ENCODE measurements at regions not wholly inside any gene's neighbourhood (a gene's known extent, or its start where the extent isn't known, plus 50 kb on each side); places are given as distances from the start of the nearest gene placed in this dataset.

DNA sequence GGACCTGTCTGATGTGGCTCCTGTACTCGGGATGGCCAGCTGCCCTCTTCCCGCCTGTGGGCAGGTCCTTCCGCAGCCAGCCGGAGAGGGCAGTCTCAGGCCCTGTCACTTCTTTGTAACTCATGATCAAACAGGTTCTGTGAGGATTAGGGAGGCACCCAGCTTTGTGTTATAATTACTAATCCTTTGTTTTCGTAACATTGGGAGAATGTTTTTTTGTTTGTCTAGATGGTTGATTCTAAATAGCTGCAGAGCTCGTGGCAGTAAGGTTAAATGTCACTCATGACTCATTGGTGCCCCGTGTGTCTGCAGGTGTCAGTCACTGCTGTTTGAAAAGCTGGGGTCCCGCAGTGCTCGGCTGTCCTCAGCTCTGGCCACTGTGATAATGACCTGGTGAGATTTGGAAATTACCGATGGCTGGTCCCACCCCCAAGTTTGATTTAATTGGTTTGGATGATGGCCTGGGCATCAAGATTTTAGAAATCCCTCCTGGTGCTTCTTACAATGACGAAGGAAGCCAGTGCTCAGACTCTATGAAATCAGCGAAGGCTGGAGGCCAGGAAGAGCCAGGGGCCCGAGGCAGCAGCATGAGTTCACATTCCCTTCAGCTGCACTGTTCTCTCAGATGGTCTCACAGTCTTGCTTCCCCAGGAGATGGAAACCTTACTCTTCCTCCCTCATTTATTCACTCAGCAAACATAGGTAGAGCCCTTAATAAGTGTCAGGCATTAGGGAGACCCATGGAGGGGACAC lies 172.8 kb downstream of the VAPA start:
- Histone ChIP-seq H3K27ac (no peak overlapping the region), H3K36me3 (no peaks in the 10 kb centered on the region), H3K4me3 (no peak overlapping the region), H3K9me3 (peaks cover 7 to 8% of the 10 kb centered on the region in 2 donors), H3K4me1 (no peaks in the 10 kb centered on the region), H3K27me3 (no peaks in the 10 kb centered on the region)
- DNase-seq (ENCODE audit: low spot score in 2 of 2): no peak
- TF ChIP-seq, protein P1, sequence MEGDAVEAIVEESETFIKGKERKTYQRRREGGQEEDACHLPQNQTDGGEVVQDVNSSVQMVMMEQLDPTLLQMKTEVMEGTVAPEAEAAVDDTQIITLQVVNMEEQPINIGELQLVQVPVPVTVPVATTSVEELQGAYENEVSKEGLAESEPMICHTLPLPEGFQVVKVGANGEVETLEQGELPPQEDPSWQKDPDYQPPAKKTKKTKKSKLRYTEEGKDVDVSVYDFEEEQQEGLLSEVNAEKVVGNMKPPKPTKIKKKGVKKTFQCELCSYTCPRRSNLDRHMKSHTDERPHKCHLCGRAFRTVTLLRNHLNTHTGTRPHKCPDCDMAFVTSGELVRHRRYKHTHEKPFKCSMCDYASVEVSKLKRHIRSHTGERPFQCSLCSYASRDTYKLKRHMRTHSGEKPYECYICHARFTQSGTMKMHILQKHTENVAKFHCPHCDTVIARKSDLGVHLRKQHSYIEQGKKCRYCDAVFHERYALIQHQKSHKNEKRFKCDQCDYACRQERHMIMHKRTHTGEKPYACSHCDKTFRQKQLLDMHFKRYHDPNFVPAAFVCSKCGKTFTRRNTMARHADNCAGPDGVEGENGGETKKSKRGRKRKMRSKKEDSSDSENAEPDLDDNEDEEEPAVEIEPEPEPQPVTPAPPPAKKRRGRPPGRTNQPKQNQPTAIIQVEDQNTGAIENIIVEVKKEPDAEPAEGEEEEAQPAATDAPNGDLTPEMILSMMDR (IDR thresholded peaks at IDR 0.05): no peak
- intact Hi-C loops (cut with DNase I): no loop called here

DNA sequence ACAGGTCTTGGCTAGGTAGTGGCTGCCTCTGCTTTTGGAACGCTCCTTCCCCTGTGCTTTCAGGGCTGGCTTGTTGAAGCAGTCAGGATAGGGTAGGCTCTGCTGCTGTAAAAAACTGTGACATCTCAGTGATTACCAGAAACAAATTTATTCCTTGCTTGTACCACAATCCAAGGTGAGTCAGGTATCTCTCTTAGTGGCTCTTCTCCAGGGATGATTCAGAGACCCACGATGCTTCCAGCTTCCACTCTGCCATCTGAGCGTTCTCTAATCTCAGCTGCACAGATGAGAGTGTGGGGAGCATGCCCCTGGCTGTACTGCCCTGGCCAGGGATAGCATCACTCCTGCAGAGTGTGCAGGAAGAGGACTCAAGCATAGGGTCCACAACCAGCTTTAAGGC lies 174.9 kb downstream of the VAPA start:
- no peak overlapping the region for H3K27ac ChIP-seq
- no peak overlapping the region for H3K4me3 ChIP-seq
- DNase-seq (ENCODE audit: low spot score in 2 of 2): no peak
- no peaks in the 10 kb centered on the region for H3K4me1 ChIP-seq
- H3K9me3 ChIP-seq: no peaks in the 10 kb centered on the region
- intact Hi-C loops (cut with DNase I): no loop called here
- TF ChIP-seq, protein P1 (IDR thresholded peaks at IDR 0.05): no peak
- H3K36me3 ChIP-seq: no peaks in the 10 kb centered on the region
- no peaks in the 10 kb centered on the region for H3K27me3 ChIP-seq

DNA sequence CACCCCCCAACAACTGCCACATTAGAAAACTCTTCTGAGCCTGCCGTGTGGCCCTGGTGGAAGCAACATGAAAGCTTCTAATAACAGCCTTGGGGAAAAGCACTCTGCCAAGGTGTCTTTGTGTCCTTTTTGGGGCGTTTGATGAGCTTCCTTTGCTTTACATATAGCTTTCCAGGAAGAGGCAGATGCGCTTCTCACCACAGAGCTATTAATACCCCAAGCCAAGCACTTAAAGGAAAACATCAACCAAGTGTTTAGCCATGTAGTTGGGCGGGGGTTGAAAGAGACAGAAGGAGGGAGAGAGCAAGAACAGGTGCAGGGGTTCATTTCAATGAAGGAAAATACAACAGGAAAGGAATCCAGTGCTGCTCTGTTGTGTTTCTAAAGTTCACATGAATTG lies 176.1 kb downstream of the VAPA start:
- Histone ChIP-seq H3K27me3 (no peaks in the 10 kb centered on the region), H3K4me1 (no peaks in the 10 kb centered on the region), H3K36me3 (no peaks in the 10 kb centered on the region), H3K27ac (no peak overlapping the region), H3K4me3 (no peak overlapping the region), H3K9me3 (no peaks in the 10 kb centered on the region)
- intact Hi-C loops (cut with DNase I): no loop called here
- TF ChIP-seq, protein P1 (IDR thresholded peaks at IDR 0.05): no peak
- DNase-seq (ENCODE audit: low spot score in 2 of 2): no peak

DNA sequence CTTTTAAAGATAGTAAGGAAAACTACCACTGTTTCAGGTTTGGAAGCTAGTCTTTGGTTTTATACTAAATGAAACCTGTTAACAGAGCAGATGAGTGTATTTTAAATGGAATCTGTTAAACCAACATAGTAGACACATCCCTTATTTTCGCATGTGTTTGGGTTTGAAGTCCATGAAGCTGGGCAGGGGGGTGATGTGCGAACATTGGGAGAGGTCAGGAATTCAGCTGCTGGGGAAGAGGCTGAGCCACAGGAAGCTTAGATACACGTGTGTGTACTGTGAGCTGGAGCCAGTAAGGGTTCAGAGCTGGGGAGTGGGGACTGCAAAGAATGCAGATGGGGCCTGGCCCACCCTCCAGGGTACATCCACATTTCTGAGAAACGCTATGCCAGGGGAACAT lies 176.9 kb downstream of the VAPA start:
- TF ChIP-seq, protein P1 (IDR thresholded peaks at IDR 0.05): no peak
- Histone ChIP-seq H3K27ac (no peak overlapping the region), H3K36me3 (no peaks in the 10 kb centered on the region), H3K9me3 (no peaks in the 10 kb centered on the region), H3K4me3 (no peak overlapping the region), H3K27me3 (no peaks in the 10 kb centered on the region), H3K4me1 (no peaks in the 10 kb centered on the region)
- no peak for DNase-seq (ENCODE audit: low spot score in 2 of 2)
- intact Hi-C loops (cut with DNase I): no loop called here

DNA sequence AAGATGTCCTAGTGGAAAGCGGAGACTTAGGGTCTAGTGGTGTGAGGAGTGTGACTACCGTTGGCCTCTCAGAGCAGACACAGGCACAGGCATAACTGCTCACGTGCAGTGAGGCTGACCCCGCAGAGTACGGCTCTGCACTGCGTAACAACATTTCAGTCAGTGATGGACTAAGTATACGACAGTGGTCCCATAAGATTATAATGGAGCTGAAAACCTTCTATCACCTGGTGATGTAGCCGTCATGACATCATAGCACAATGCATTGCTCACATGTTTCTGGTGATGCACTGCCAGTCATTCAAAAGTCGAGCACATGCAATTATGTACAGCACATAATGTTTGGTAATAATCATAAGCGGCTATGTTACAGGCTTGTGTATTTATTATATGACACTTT lies 179.6 kb downstream of the VAPA start:
- Histone ChIP-seq H3K4me3 (no peak overlapping the region), H3K27me3 (no peaks in the 10 kb centered on the region), H3K9me3 (no peaks in the 10 kb centered on the region), H3K4me1 (no peaks in the 10 kb centered on the region), H3K36me3 (no peaks in the 10 kb centered on the region), H3K27ac (no peak overlapping the region)
- TF ChIP-seq, protein P1 (IDR thresholded peaks at IDR 0.05): no peak
- intact Hi-C loops (cut with DNase I): no loop called here
- DNase-seq (ENCODE audit: low spot score in 2 of 2): no peak

DNA sequence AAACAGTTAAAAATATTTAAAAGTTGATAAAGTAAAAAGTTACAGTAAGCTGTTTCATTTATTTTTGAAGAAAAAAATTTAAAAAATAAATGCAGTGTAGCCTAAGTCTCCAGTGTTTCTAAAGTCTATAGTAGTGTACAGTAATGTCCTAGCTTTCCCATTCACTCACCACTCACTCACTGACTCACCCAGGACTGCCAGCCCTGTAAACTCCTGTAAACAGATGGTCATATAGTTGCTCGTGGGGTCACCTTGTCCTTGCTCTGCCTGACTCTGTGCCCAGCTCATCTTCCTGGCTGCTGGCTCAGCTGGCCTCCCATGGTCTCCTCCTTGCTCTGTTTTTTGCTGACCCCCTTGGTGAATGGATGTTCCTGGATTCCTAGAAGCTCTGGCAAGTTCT lies 180.3 kb downstream of the VAPA start:
- TF ChIP-seq, protein P1 (IDR thresholded peaks at IDR 0.05): no peak
- H3K4me3 ChIP-seq: no peak overlapping the region

More for the DNA sequence above, 180.3 kb downstream of the VAPA start:
- intact Hi-C loops (cut with DNase I): no loop called here
- no peak for DNase-seq (ENCODE audit: low spot score in 2 of 2)
- no peaks in the 10 kb centered on the region for H3K4me1 ChIP-seq
- no peak overlapping the region for H3K27ac ChIP-seq
- no peaks in the 10 kb centered on the region for H3K9me3 ChIP-seq
- no peaks in the 10 kb centered on the region for H3K36me3 ChIP-seq
- H3K27me3 ChIP-seq: no peaks in the 10 kb centered on the region
